Activated T-helper 1 cell treated with Interleukin-2 at 50 U/mL for 16 hours (primary cell): ENCODE measurements at regions not wholly inside any gene's neighbourhood (a gene's known extent, or its start where the extent isn't known, plus 50 kb on each side); places are given as distances from the start of the nearest gene placed in this dataset.

ENCODE experiments used
- DNase-seq: peaks from one replicate; pipeline ENCODE4 v3.0.0-alpha.2; 2020; ENCODE audit warnings: low read depth

- no peak for DNase-seq
These were observed 136.1 kb downstream of the KCTD12 start for GRCh38 chr13:76750126-76750525.

GRCh38 chr13:76745261-76746200 lies 140.7 kb downstream of the KCTD12 start:
- no peak for DNase-seq

GRCh38 chr13:76741624-76742023 lies 144.6 kb downstream of the KCTD12 start:
- DNase-seq: no peak

GRCh38 chr13:76741046-76741445 lies 145.2 kb downstream of the KCTD12 start:
- no peak for DNase-seq

GRCh38 chr13:76738616-76739015 lies 147.6 kb downstream of the KCTD12 start:
- no peak for DNase-seq

- DNase-seq: no peak
These were observed 148.7 kb downstream of the KCTD12 start for GRCh38 chr13:76737526-76737925.

- no peak for DNase-seq
These were observed 150.6 kb downstream of the KCTD12 start for GRCh38 chr13:76735641-76736040.

GRCh38 chr13:76733671-76734070 lies 152.5 kb downstream of the KCTD12 start:
- no peak for DNase-seq

GRCh38 chr13:76732367-76732766 lies 153.8 kb downstream of the KCTD12 start:
- DNase-seq: no peak

- no peak for DNase-seq
These were observed 156.0 kb downstream of the KCTD12 start for GRCh38 chr13:76730220-76730619.

GRCh38 chr13:76729691-76730090 lies 156.5 kb downstream of the KCTD12 start:
- DNase-seq: no peak

GRCh38 chr13:76725896-76726295 lies 160.3 kb downstream of the KCTD12 start:
- DNase-seq: no peak

GRCh38 chr13:76725211-76725610 lies 161.0 kb downstream of the KCTD12 start:
- DNase-seq: no peak

- no peak for DNase-seq
These were observed 161.8 kb downstream of the KCTD12 start for GRCh38 chr13:76724421-76724820.

GRCh38 chr13:76723551-76724232 lies 162.5 kb downstream of the KCTD12 start:
- DNase-seq: no peak

- DNase-seq: no peak
These were observed 163.4 kb downstream of the KCTD12 start for GRCh38 chr13:76722782-76723181.

- DNase-seq: no peak
These were observed 165.4 kb downstream of the KCTD12 start for GRCh38 chr13:76720821-76721220.

GRCh38 chr13:76720416-76720815 lies 165.8 kb downstream of the KCTD12 start:
- no peak for DNase-seq

GRCh38 chr13:76719955-76720354 lies 166.2 kb downstream of the KCTD12 start:
- DNase-seq: no peak

GRCh38 chr13:76717092-76717491 lies 169.1 kb downstream of the KCTD12 start:
- DNase-seq: no peak

GRCh38 chr13:76715621-76716020 lies 170.6 kb downstream of the KCTD12 start:
- DNase-seq: no peak

GRCh38 chr13:76715075-76715474 lies 171.1 kb downstream of the KCTD12 start:
- no peak for DNase-seq

- no peak for DNase-seq
These were observed 172.9 kb downstream of the KCTD12 start for GRCh38 chr13:76713280-76713679.
